ENCODE measurements at regions not wholly inside any gene's neighbourhood (a gene's known extent, or its start where the extent isn't known, plus 50 kb on each side); places are given as distances from the start of the nearest gene placed in this dataset.

DNA sequence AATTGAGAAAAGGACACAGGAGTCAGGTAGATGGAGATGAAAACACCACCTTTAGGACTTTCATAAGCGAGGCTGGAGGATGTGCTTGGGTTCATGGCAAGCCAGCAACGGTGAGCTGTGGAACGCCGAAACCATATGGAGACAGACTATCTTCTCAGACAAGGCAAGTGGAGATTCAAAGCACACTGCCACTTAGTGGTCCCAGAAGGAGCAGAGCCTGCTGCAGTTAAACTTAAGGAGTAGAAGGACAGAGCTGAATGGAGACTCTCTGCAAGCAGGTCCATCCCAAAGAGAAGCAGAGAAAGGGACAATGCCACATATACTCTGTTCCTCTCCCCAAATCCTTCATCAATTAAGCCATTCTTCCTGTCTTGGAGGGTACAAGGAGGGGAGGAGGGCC, 236.3 kb upstream of the HABP2 start:
- H3K9ac ChIP-seq (ENCODE audit: low read length) = no peak overlapping the region
- no peak overlapping the region for H3K4me3 ChIP-seq (ENCODE audit: low read length)
- H3K4me1 ChIP-seq (ENCODE audit: control insufficient read depth, insufficient read depth, low read length) = no peaks in the 10 kb centered on the region
- H3K36me3 ChIP-seq (ENCODE audit: control insufficient read depth, insufficient read depth, low read length) = no peaks in the 10 kb centered on the region
- H3K9me3 ChIP-seq (ENCODE audit: control insufficient read depth, low read length) = no peaks in the 10 kb centered on the region
- peaks cover 7% of the 10 kb centered on the region for H3K27me3 ChIP-seq (ENCODE audit: control insufficient read depth, insufficient read depth, low read length)

DNA sequence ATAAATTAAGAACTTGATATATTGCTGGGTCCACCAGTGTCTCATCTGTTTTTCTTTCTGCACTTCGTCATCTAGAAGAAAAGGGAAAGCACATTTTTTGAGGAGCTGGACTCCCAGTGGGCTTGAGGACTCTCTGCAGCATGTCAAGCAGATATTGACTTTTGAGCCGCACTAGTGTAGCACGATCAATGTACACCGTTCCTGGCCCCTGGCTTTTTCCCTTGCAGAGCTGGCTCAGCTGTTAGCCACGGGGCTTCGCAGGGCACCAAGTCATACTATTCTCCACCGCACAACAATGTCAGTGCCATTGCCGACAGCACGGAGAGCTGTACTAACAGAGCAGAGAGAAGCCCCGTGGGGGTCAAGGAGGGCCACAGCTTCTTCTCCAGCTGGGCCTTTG, 235.4 kb upstream of the HABP2 start:
- Histone ChIP-seq H3K36me3 (ENCODE audit: control insufficient read depth, insufficient read depth, low read length) (no peaks in the 10 kb centered on the region), H3K4me1 (ENCODE audit: control insufficient read depth, insufficient read depth, low read length) (no peaks in the 10 kb centered on the region), H3K9me3 (ENCODE audit: control insufficient read depth, low read length) (no peaks in the 10 kb centered on the region), H3K4me3 (ENCODE audit: low read length) (no peak overlapping the region), H3K9ac (ENCODE audit: low read length) (no peak overlapping the region), H3K27me3 (ENCODE audit: control insufficient read depth, insufficient read depth, low read length) (peaks cover 7% of the 10 kb centered on the region)

DNA sequence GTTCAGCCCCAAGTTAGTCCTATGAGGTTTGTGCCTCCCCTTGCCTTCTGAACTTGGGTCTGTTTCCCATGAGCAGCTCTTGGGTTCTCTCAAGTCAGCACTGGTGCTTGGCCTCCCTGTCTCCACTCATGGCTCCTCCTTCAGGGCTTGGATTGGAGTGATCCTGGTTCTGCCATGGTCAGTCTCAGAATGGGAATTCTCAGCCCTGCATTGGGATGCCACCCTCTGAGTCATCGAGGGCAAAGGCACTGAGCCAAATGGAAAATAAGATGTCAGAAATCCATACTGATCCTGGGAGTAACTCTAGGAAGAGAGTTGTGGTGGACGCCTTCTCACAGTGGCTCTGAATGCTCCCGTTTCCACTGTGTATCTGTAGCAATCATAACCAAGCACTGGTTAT, 233.4 kb upstream of the HABP2 start:
- Histone ChIP-seq H3K27me3 (ENCODE audit: control insufficient read depth, insufficient read depth, low read length) (peaks cover 7% of the 10 kb centered on the region), H3K9ac (ENCODE audit: low read length) (no peak overlapping the region), H3K9me3 (ENCODE audit: control insufficient read depth, low read length) (no peaks in the 10 kb centered on the region), H3K4me1 (ENCODE audit: control insufficient read depth, insufficient read depth, low read length) (no peaks in the 10 kb centered on the region), H3K4me3 (ENCODE audit: low read length) (no peak overlapping the region), H3K36me3 (ENCODE audit: control insufficient read depth, insufficient read depth, low read length) (no peaks in the 10 kb centered on the region)

DNA sequence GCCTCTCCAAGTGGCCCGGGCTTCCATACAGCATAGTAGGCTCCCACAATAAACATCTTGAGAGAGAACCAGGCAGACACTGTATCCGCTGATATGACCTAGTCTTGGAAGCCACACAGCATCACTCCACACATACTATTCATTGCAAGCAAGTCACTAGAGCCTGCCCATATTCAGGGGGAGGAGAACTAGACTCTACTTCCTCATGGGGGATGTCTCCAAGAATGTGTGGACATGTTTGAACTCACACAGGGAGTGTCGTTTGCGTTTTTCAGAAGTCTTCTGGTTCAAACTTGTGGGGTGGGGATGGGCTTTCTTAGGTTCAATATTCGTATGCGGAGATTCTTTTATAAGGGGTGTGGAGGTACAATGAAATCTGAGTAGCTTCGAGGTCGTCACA, 232.6 kb upstream of the HABP2 start:
- H3K36me3 ChIP-seq (ENCODE audit: control insufficient read depth, insufficient read depth, low read length) = no peaks in the 10 kb centered on the region
- no peak overlapping the region for H3K9ac ChIP-seq (ENCODE audit: low read length)
- no peak overlapping the region for H3K4me3 ChIP-seq (ENCODE audit: low read length)
- no peaks in the 10 kb centered on the region for H3K4me1 ChIP-seq (ENCODE audit: control insufficient read depth, insufficient read depth, low read length)
- H3K9me3 ChIP-seq (ENCODE audit: control insufficient read depth, low read length) = no peaks in the 10 kb centered on the region
- peaks cover 3% of the 10 kb centered on the region for H3K27me3 ChIP-seq (ENCODE audit: control insufficient read depth, insufficient read depth, low read length)

DNA sequence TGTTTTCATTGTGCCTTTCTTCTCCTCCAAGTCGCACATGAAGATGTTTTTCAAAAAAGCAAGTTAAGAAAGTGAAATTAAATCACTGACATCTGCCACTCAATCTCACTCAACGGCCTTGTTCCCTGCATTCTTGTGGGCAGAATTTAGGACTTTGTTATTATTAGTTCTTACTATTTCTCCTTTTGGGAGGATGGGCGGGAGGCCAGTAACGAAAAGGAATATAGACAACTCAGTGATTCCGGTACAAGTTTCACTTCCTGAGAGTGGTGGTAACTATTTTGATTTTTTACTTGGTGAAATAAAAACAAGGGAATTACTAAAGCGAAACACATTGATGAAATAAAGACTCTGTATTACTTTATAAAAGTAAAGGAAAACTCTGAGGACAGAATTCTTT, 231.9 kb upstream of the HABP2 start:
- Histone ChIP-seq H3K27me3 (ENCODE audit: control insufficient read depth, insufficient read depth, low read length) (peaks cover 3% of the 10 kb centered on the region), H3K9ac (ENCODE audit: low read length) (no peak overlapping the region), H3K4me3 (ENCODE audit: low read length) (no peak overlapping the region), H3K9me3 (ENCODE audit: control insufficient read depth, low read length) (no peaks in the 10 kb centered on the region), H3K4me1 (ENCODE audit: control insufficient read depth, insufficient read depth, low read length) (no peaks in the 10 kb centered on the region), H3K36me3 (ENCODE audit: control insufficient read depth, insufficient read depth, low read length) (no peaks in the 10 kb centered on the region)

DNA sequence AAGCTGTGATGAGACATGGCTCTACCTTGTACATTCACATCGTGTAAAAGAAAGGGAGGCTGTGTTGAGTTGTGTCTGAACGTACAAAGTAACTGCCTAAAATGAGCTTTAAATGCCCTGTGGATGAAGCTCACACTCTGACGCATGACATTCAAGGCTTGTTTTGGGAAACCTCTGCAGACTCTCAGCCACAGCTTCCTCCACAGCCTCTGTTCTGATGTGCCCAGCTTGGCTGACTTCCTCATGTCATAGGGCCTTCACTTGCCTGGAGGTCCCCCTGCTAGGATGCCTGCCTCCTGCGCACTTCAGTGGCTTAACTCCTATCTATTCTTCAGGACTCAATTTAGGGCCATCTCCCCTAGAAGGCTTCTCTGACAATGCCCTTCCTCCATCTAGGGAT, 230.0 kb upstream of the HABP2 start:
- no peaks in the 10 kb centered on the region for H3K4me1 ChIP-seq (ENCODE audit: control insufficient read depth, insufficient read depth, low read length)
- no peak overlapping the region for H3K4me3 ChIP-seq (ENCODE audit: low read length)
- H3K36me3 ChIP-seq (ENCODE audit: control insufficient read depth, insufficient read depth, low read length) = no peaks in the 10 kb centered on the region

DNA sequence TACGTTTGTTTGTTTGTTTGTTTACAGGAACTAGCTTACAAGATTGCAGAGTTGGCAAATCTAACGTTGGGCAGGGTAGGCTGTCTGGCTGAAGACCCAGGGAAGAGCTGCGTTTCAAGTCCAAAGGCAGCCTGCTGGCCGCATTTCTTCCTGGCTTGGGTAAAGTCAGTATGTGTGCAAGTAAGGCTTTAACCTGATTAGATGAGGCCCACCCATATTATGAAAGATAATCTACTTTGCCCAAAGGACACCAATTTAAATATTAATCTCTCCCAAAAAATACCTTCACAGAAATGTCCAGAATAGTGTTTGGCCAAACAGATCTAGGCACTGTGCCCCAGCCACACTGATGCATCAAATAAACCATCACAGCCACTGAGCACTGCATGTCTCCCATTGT, 228.9 kb upstream of the HABP2 start:
- no peaks in the 10 kb centered on the region for H3K4me1 ChIP-seq (ENCODE audit: control insufficient read depth, insufficient read depth, low read length)
- H3K36me3 ChIP-seq (ENCODE audit: control insufficient read depth, insufficient read depth, low read length) = no peaks in the 10 kb centered on the region
- H3K27me3 ChIP-seq (ENCODE audit: control insufficient read depth, insufficient read depth, low read length) = no peaks in the 10 kb centered on the region
- H3K9me3 ChIP-seq (ENCODE audit: control insufficient read depth, low read length) = no peaks in the 10 kb centered on the region
- no peak overlapping the region for H3K4me3 ChIP-seq (ENCODE audit: low read length)
- H3K9ac ChIP-seq (ENCODE audit: low read length) = no peak overlapping the region

More for the DNA sequence above, 230.0 kb upstream of the HABP2 start:
- H3K27me3 ChIP-seq (ENCODE audit: control insufficient read depth, insufficient read depth, low read length) = no peaks in the 10 kb centered on the region
- no peaks in the 10 kb centered on the region for H3K9me3 ChIP-seq (ENCODE audit: control insufficient read depth, low read length)
- no peak overlapping the region for H3K9ac ChIP-seq (ENCODE audit: low read length)

DNA sequence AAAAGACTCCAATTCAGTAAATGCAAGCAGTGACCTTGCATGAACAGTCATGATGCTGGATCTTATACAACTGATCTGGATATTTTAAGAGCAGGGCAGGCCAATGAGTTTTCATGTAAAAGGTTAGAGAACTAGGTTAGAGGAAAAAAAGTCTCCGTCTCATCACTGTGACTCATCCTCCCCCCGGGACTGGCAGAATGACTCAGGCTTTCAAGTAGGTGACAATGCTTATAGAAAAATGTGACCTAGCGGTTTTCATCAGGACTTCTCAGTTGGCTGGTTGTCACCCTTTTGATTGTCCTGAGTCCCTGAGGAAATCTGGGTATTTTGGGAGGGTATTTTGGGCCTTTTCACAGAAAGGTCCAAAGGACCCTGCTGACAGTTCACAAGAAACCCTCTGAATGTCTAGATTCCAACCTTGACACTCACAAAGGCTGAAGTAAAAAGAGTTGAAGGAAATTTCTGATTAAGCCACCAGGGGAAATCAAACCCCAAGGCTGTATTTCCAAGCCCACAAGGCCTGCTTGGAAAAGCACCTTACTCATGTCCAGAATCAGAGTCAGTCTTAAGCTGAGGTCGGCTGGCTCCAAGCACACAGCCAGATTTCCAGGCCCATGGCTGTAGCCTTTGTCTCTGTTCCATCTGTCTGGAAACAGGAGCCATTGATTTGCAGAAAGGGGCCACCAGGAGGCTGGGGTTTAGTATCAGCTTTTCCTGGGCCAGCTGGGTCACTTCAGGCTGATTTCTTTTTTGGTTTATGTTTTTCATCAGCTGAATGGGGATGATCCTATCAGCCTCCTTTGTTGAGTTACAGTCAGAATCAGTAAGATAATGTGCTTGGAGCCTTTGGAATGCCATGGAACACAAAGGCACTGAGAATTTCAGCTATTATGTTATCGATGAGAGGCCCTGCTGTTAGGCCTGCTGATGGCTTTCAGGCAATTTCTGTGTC, 226.4 kb upstream of the HABP2 start:
- no peaks in the 10 kb centered on the region for H3K4me1 ChIP-seq (ENCODE audit: control insufficient read depth, insufficient read depth, low read length)
- H3K36me3 ChIP-seq (ENCODE audit: control insufficient read depth, insufficient read depth, low read length) = no peaks in the 10 kb centered on the region
- no peak overlapping the region for H3K9ac ChIP-seq (ENCODE audit: low read length)
- no peak overlapping the region for H3K4me3 ChIP-seq (ENCODE audit: low read length)
- no peaks in the 10 kb centered on the region for H3K27me3 ChIP-seq (ENCODE audit: control insufficient read depth, insufficient read depth, low read length)
- H3K9me3 ChIP-seq (ENCODE audit: control insufficient read depth, low read length) = no peaks in the 10 kb centered on the region

DNA sequence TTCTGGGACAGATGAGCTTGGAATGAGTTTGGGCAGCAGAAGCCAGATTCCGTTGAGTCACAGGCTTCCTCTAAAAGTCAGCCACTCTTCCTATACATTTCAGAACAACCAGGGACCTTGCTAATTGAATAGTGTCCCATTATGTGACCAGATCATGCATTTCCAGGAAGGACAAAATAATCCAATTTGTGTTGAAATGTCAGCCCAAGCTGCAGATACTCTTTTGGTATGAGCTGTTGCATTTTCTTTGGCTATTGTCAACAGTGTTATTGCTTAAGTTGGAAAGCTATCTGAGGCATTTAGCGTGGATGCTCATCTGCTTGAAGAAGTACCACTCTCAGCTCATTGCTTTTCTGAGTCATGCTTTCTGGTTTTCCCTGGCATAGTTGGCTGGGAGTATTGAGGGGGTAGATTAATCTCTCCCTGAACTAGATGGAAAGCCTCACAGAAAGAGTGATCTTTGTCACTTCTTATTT, 223.7 kb upstream of the HABP2 start:
- Histone ChIP-seq H3K27me3 (ENCODE audit: control insufficient read depth, insufficient read depth, low read length) (no peaks in the 10 kb centered on the region), H3K9ac (ENCODE audit: low read length) (no peak overlapping the region), H3K36me3 (ENCODE audit: control insufficient read depth, insufficient read depth, low read length) (no peaks in the 10 kb centered on the region), H3K4me1 (ENCODE audit: control insufficient read depth, insufficient read depth, low read length) (no peaks in the 10 kb centered on the region), H3K9me3 (ENCODE audit: control insufficient read depth, low read length) (no peaks in the 10 kb centered on the region), H3K4me3 (ENCODE audit: low read length) (no peak overlapping the region)

DNA sequence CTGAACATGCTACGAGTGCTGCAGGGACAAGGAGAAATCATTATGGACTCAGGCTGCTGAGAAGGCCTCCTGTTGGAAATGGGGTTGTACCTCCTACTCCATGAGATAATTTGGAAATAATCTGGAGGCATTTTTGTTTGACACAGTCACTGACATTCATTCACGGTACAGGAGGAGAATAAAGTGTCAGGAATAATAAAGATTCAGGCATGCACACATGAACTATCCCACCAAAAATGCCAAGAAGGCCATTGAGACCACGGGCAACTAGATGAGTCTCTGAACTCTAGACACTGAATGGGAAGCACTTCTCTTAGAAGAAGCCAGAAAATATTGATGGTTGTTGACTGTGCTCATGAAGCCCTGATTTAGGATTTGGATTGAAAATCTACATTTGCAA, 220.9 kb upstream of the HABP2 start:
- H3K36me3 ChIP-seq (ENCODE audit: control insufficient read depth, insufficient read depth, low read length) = no peaks in the 10 kb centered on the region
- H3K27me3 ChIP-seq (ENCODE audit: control insufficient read depth, insufficient read depth, low read length) = no peaks in the 10 kb centered on the region
- no peaks in the 10 kb centered on the region for H3K9me3 ChIP-seq (ENCODE audit: control insufficient read depth, low read length)
- no peak overlapping the region for H3K9ac ChIP-seq (ENCODE audit: low read length)
- H3K4me3 ChIP-seq (ENCODE audit: low read length) = no peak overlapping the region
- H3K4me1 ChIP-seq (ENCODE audit: control insufficient read depth, insufficient read depth, low read length) = no peaks in the 10 kb centered on the region

DNA sequence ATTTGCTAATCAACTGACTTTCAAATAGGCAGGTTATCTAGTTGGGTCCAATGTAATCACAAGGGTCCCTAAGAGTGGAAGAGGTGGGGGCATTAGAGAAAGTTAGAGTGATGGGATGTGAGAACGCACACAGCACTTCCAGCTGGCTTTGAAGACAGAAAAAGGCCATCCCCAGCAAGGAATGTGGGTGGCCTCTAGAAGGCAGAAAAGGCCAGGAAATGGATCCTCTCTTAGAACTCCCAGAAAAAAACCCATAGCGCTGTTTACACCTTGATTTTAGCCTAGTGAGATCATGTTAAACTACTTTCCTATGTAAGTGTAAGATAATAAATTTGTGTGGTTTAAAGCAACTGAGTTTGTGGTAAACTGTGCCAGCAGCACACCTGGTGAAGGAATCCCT, 219.5 kb upstream of the HABP2 start:
- no peaks in the 10 kb centered on the region for H3K36me3 ChIP-seq (ENCODE audit: control insufficient read depth, insufficient read depth, low read length)
- no peaks in the 10 kb centered on the region for H3K27me3 ChIP-seq (ENCODE audit: control insufficient read depth, insufficient read depth, low read length)
- no peak overlapping the region for H3K9ac ChIP-seq (ENCODE audit: low read length)
- no peaks in the 10 kb centered on the region for H3K4me1 ChIP-seq (ENCODE audit: control insufficient read depth, insufficient read depth, low read length)
- H3K4me3 ChIP-seq (ENCODE audit: low read length) = no peak overlapping the region
- H3K9me3 ChIP-seq (ENCODE audit: control insufficient read depth, low read length) = no peaks in the 10 kb centered on the region

DNA sequence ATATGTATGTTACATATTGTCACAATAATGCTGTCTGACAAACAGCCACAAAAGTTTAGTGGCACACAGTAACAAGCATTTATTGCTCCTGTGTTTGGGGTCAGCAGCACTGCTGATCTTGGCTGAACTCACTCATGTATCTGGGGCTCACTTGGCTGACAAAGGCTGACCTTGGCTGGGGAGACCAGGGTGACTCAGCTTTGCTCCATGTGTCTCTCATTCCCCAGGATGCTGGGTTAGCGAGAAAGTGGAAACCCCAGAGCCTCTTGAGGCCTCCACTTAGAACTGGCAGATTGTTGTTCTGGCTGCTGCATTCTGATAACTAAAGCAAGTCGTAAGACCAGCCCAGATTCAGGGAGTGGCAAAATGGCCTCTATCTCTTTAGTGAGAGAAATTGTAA, 217.3 kb upstream of the HABP2 start:
- Histone ChIP-seq H3K4me1 (ENCODE audit: control insufficient read depth, insufficient read depth, low read length) (no peaks in the 10 kb centered on the region), H3K4me3 (ENCODE audit: low read length) (no peak overlapping the region), H3K27me3 (ENCODE audit: control insufficient read depth, insufficient read depth, low read length) (no peaks in the 10 kb centered on the region), H3K9ac (ENCODE audit: low read length) (no peak overlapping the region), H3K36me3 (ENCODE audit: control insufficient read depth, insufficient read depth, low read length) (no peaks in the 10 kb centered on the region), H3K9me3 (ENCODE audit: control insufficient read depth, low read length) (no peaks in the 10 kb centered on the region)
